Kidney (tissue), 13 donors: ENCODE measurements at regions not wholly inside any gene's neighbourhood (a gene's known extent, or its start where the extent isn't known, plus 50 kb on each side); places are given as distances from the start of the nearest gene placed in this dataset.
"Not testable (repeated sequence)": the region's sequence is repeated elsewhere in the genome, so short reads cannot be mapped to it uniquely, and the experiment has no call there.

Source experiments
- DNase-seq, 5 donors: peaks; one replicate each; pipeline ENCODE4 v3.0.0-alpha.2; 2013 to 2020
- FAIRE-seq: peaks from 2 replicates; lab custom pipeline; 2012; peaks lifted over from hg19 to GRCh38; lab: Jason Lieb, UNC
- H3K27ac ChIP-seq, 2 donors: one replicate each; pipeline ENCODE4 v1.7.0; 2013; ENCODE audit warnings: low read depth in 2 of 2, low read length in 2 of 2, inconsistent platforms in 1 of 2
- H3K27me3 ChIP-seq: one replicate; pipeline ENCODE4 v1.7.1; 2013; ENCODE audit warnings: low read length, inconsistent platforms; ENCODE audit not compliant: control insufficient read depth, insufficient read depth
- H3K36me3 ChIP-seq, 3 donors: one replicate each; pipeline versions ENCODE4 v1.7.0 to v1.7.1; 2013; ENCODE audit warnings: low read length in 3 of 3, control low read depth in 1 of 3, inconsistent platforms in 1 of 3; ENCODE audit not compliant: insufficient read depth in 3 of 3, control insufficient read depth in 2 of 3
- H3K4me1 ChIP-seq, 3 donors: one replicate each; pipeline versions ENCODE4 v1.7.0 to v1.7.1; 2013; ENCODE audit warnings: low read length in 3 of 3, inconsistent platforms in 1 of 3, low read depth in 1 of 3; ENCODE audit not compliant: control insufficient read depth in 2 of 3, insufficient read depth in 2 of 3
- H3K4me3 ChIP-seq, 3 donors: one replicate each; pipeline versions ENCODE4 v1.7.0 to v1.8.1; 2013; ENCODE audit warnings: low read length in 3 of 3, control low read depth in 1 of 3, inconsistent platforms in 1 of 3
- H3K9ac ChIP-seq, 3 donors: one replicate each; pipeline versions ENCODE4 v1.7.0 to v1.7.1; 2013; ENCODE audit warnings: low read length in 3 of 3, control low read depth in 1 of 3, inconsistent platforms in 1 of 3
- H3K9me3 ChIP-seq, 3 donors: one replicate each; pipeline versions ENCODE4 v1.7.0 to v1.7.1; 2013; ENCODE audit warnings: low read length in 3 of 3, control low read depth in 1 of 3, inconsistent platforms in 1 of 3; ENCODE audit not compliant: control insufficient read depth in 2 of 3, insufficient read depth in 1 of 3
- intact Hi-C: fragments of 100-400 bp; cut with DNase I; formaldehyde crosslinking; loops from one replicate; pipeline ENCODE4 v1.11.1; 2022
- TF ChIP-seq, protein P1 (sequence below): IDR thresholded peaks from 3 replicates; pipeline ENCODE4 v1.5.1; 2012; ENCODE audit warnings: mild to moderate bottlenecking, moderate library complexity, borderline replicate concordance; ENCODE audit not compliant: insufficient read depth; ENCODE audit errors: extremely low read depth
- donor health status: control.
- donor health status: control.
- donor health status: control.
- donor health status: control.
- donor health status: control.
- donor health status: DM: yes; HTN: yes; CAD: no.
- donor health status: Normal renal cell carcinoma (clear cell type).

DNA sequence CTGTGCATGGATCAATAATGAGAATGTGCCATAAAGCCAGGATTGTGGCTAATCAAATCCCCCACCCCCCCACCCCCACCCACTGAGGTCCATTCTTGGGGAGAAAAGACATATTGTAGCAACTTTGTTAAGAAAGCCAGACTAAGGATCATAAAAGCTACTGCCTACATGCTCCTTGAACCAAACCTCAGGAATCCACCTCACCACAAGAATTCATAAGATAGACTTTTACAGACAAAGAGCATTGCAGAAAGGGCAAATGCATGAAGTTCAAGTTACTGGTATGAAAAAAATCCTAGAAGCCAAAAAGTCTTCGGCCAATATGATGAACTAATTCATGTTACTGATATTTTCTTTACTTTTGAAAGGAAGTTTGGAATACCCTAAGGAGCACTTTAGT lies 187.9 kb upstream of the ARID1B start:
- Histone ChIP-seq H3K27ac (no peak overlapping the region), H3K4me3 (no peak overlapping the region), H3K27me3 (no peaks in the 10 kb centered on the region), H3K36me3 (no peaks in the 10 kb centered on the region), H3K9me3 (peaks cover 0 to 3% (median 0%) of the 10 kb centered on the region in 3 donors), H3K4me1 (no peaks in the 10 kb centered on the region), H3K9ac (no peak overlapping the region)
- intact Hi-C loops = no loop called here
- no peak for DNase-seq
- TF ChIP-seq, protein P1, sequence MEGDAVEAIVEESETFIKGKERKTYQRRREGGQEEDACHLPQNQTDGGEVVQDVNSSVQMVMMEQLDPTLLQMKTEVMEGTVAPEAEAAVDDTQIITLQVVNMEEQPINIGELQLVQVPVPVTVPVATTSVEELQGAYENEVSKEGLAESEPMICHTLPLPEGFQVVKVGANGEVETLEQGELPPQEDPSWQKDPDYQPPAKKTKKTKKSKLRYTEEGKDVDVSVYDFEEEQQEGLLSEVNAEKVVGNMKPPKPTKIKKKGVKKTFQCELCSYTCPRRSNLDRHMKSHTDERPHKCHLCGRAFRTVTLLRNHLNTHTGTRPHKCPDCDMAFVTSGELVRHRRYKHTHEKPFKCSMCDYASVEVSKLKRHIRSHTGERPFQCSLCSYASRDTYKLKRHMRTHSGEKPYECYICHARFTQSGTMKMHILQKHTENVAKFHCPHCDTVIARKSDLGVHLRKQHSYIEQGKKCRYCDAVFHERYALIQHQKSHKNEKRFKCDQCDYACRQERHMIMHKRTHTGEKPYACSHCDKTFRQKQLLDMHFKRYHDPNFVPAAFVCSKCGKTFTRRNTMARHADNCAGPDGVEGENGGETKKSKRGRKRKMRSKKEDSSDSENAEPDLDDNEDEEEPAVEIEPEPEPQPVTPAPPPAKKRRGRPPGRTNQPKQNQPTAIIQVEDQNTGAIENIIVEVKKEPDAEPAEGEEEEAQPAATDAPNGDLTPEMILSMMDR = no peak
- no peak for FAIRE-seq

DNA sequence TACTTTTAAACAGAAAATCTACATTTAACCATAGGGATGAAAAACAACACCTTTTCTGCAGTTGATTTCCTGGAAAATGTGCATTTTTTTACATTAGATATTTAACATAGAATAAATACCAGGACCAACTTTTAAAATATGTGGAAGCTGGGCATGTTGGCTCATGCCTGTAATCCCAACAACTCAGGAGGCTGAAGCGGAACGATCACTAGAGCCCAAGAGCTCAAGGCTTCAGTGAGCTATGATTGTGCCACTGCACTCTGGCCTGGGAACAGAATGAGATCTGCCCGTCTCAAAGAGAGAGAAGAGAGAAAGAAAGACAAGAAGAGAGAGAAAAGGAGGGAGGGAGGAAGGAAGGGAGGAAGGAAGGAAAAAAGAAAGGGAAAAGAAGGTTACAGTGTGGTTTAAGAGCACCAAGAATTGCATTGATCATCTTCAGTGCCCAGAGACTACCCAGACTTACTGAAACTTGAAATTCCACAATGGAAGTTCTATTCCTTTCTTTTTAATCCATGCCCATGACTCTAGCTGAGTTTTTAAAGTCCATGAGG lies 189.4 kb upstream of the ARID1B start:
- intact Hi-C loops = no loop called here
- FAIRE-seq = no peak

GRCh38 chr6:156587071-156587470 lies 190.1 kb upstream of the ARID1B start:
- TF ChIP-seq, protein P1 = no peak
- FAIRE-seq = no peak
- intact Hi-C loops = no loop called here
- Histone ChIP-seq H3K4me3 (no peak overlapping the region), H3K27me3 (no peaks in the 10 kb centered on the region), H3K4me1 (no peaks in the 10 kb centered on the region), H3K36me3 (no peaks in the 10 kb centered on the region), H3K27ac (no peak overlapping the region), H3K9me3 (peaks cover 0 to 3% (median 0%) of the 10 kb centered on the region in 3 donors), H3K9ac (no peak overlapping the region)
- DNase-seq = no peak

More for the DNA sequence above, 189.4 kb upstream of the ARID1B start:
- Histone ChIP-seq H3K27ac (no peak overlapping the region), H3K9me3 (peaks cover 0 to 3% (median 0%) of the 10 kb centered on the region in 3 donors), H3K36me3 (no peaks in the 10 kb centered on the region), H3K4me3 (no peak overlapping the region), H3K4me1 (no peaks in the 10 kb centered on the region), H3K27me3 (no peaks in the 10 kb centered on the region), H3K9ac (no peak overlapping the region)
- no peak for DNase-seq
- TF ChIP-seq, protein P1 = no peak

- H3K27ac ChIP-seq = no peak overlapping the region
- DNase-seq = no peak
- no peak overlapping the region for H3K9ac ChIP-seq
- peaks cover 0 to 3% (median 0%) of the 10 kb centered on the region in 3 donors for H3K9me3 ChIP-seq
- H3K27me3 ChIP-seq = no peaks in the 10 kb centered on the region
- TF ChIP-seq, protein P1 = no peak
- no peak for FAIRE-seq
- H3K36me3 ChIP-seq = no peaks in the 10 kb centered on the region
- H3K4me1 ChIP-seq = no peaks in the 10 kb centered on the region
- intact Hi-C loops = no loop called here
- no peak overlapping the region for H3K4me3 ChIP-seq
Observed at GRCh38 chr6:156585859-156586258, 191.3 kb upstream of the ARID1B start.

GRCh38 chr6:156584121-156584520 lies 193.1 kb upstream of the ARID1B start:
- H3K4me3 ChIP-seq, H3K27me3 ChIP-seq, H3K9me3 ChIP-seq, H3K27ac ChIP-seq, FAIRE-seq, H3K36me3 ChIP-seq, H3K4me1 ChIP-seq, H3K9ac ChIP-seq, intact Hi-C loops, DNase-seq: not testable (repeated sequence)
